ENCODE measurements at regions not wholly inside any gene's neighbourhood (a gene's known extent, or its start where the extent isn't known, plus 50 kb on each side); places are given as distances from the start of the nearest gene placed in this dataset.

GRCh38 chr6:50961611-50962010 lies 142.9 kb downstream of the TFAP2B start:
- Histone ChIP-seq H3K4me3 (replicated peaks in 1 of 3; ENCODE audit: insufficient read depth in 1 of 3, low read depth in 2 of 3, low read length in 3 of 3) (no peak overlapping the region), H2AFZ (ENCODE audit: low read length) (no peak overlapping the region), H3K4me2 (ENCODE audit: low read depth, low read length) (no peak overlapping the region), H3K36me3 (replicated peaks in 1 of 2; ENCODE audit: control insufficient read depth in 1 of 2, insufficient read depth in 2 of 2, low read length in 2 of 2) (no peaks in the 10 kb centered on the region), H3K27ac (ENCODE audit: extremely low read length, insufficient read depth, low read length) (no peak overlapping the region), H3K4me1 (ENCODE audit: insufficient read depth, low read length) (no peaks in the 10 kb centered on the region), H3K79me2 (ENCODE audit: insufficient read depth, low read length) (no peaks in the 10 kb centered on the region), H3K9me3 (ENCODE audit: low read length) (no peaks in the 10 kb centered on the region), H3K27me3 (ENCODE audit: control insufficient read depth in 1 of 2, insufficient read depth in 2 of 2, low read length in 2 of 2) (no peaks in the 10 kb centered on the region), H4K20me1 (ENCODE audit: insufficient read depth, low read length) (no peaks in the 10 kb centered on the region), H3K9ac (ENCODE audit: insufficient read depth, low read depth, low read length) (no peak overlapping the region)
- intact Hi-C loops (cut with micrococcal nuclease; ENCODE audit: unreplicated experiment) = no loop called here
- FAIRE-seq = no peak
- DNase-seq (ENCODE audit: low spot score) = no peak
- in situ Hi-C loops (cut with HindIII; ENCODE audit: extremely low pct_ligation_motif_present, low pct_unique_long_range_greater_than_20kb) = no loop called here
- no peak for ATAC-seq
- POLR2A ChIA-PET = no interaction called here
- BruUV-seq (replicated peaks) = no TSS peak
- CTCF ChIA-PET (ENCODE audit: low intra/inter-chr PET ratio, low total read pairs) = no interaction called here
- TF ChIP-seq, protein P1, sequence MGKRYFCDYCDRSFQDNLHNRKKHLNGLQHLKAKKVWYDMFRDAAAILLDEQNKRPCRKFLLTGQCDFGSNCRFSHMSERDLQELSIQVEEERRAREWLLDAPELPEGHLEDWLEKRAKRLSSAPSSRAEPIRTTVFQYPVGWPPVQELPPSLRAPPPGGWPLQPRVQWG (CRISPR knock-in tag; IDR thresholded peaks at IDR 0.05; ENCODE audit: borderline replicate concordance, low read depth) = no peak
- TF ChIP-seq SPEN (CRISPR knock-in tag; IDR thresholded peaks at IDR 0.05; ENCODE audit: low read depth) (no peak), ELF3 (CRISPR knock-in tag; IDR thresholded peaks at IDR 0.05) (no peak), ZBTB7A (CRISPR knock-in tag; IDR thresholded peaks at IDR 0.05) (no peak), FOXJ3 (CRISPR knock-in tag; IDR thresholded peaks at IDR 0.05; ENCODE audit: borderline replicate concordance) (no peak), ISL2 (CRISPR knock-in tag; IDR thresholded peaks at IDR 0.05) (no peak), ZNF205 (CRISPR knock-in tag; IDR thresholded peaks at IDR 0.05) (no peak), ZNF333 (CRISPR knock-in tag; IDR thresholded peaks at IDR 0.05; ENCODE audit: borderline replicate concordance) (no peak), XRCC5 (optimal IDR thresholded peaks at IDR 0.05; ENCODE audit: low read length) (no peak), YEATS4 (CRISPR knock-in tag; IDR thresholded peaks at IDR 0.05; ENCODE audit: borderline replicate concordance) (no peak), ZNF773 (CRISPR knock-in tag; IDR thresholded peaks at IDR 0.05; ENCODE audit: borderline replicate concordance) (no peak), PBX2 (CRISPR knock-in tag; IDR thresholded peaks at IDR 0.05) (no peak), REXO4 (CRISPR knock-in tag; IDR thresholded peaks at IDR 0.05; ENCODE audit: borderline replicate concordance) (no peak), HNF4A (CRISPR knock-in tag; IDR thresholded peaks at IDR 0.05) (no peak), KLF13 (CRISPR knock-in tag; IDR thresholded peaks at IDR 0.05) (no peak), AKAP8 (CRISPR knock-in tag; IDR thresholded peaks at IDR 0.05) (no peak), RXRA (CRISPR knock-in tag; IDR thresholded peaks at IDR 0.05) (no peak), ZSCAN9 (CRISPR knock-in tag; IDR thresholded peaks at IDR 0.05; ENCODE audit: borderline replicate concordance) (no peak)
